ENCODE measurements at regions not wholly inside any gene's neighbourhood (a gene's known extent, or its start where the extent isn't known, plus 50 kb on each side); places are given as distances from the start of the nearest gene placed in this dataset.

DNA sequence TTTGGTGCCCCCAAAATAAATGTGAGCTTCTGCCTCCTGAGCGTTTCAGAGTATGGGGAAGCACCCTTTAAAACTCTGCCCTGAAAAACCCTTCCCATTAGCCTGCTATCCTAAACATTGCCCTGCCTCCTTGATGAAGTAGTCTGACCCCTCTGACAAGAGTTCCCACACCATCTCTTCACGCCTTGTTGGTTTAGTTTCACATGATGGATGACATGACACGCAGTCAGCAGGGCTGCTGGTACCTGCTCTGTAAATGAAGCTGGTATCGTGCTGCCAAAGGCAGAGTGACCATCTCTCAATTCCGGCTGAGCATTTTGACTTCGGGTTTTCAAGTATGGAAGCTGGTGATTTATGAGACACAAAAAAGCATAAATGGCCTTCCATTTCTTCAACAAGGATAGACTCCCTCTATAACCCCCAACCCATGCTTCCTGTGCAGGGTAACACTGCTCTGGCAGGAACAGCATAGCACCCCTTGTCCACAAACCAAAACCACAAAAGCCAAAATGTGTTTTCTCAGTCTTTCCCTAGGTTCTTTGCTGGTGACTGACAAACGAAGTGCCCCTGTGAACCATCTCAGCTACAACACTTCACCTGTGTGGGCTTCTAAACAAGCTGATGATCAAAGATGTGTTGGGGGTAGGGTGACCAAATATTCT is 444.6 kb downstream of the NUF2 start:
- TF ChIP-seq POLR2A (IDR thresholded peaks at IDR 0.05; ENCODE audit: low read depth, low read length) (no peak), POLR2AphosphoS5 (IDR thresholded peaks at IDR 0.05; ENCODE audit: low read depth, low read length) (no peak), TAF1 (IDR thresholded peaks at IDR 0.05; ENCODE audit: borderline replicate concordance, low read depth, low read length) (no peak)
- FAIRE-seq (no peak), DNase-seq (ENCODE audit: insufficient read length) (no peak)

DNA sequence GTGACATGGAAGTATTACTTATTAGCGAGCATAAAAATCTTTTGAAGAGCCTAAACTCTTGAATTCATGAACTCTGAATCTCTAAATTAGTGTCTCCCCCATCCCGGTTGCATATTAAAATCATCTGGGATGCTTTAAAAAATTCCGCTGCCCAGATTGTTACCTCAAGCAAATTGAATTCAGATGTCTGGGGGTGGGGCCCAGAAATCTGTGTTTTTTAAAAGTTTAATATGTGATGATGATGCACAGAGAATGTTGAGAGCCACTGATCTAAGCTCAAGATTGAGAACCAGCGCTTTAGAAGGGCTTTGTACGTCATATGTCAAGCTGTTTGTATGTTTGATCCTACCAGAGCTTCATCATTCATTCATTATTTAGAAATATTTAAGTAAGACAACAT is 446.8 kb downstream of the NUF2 start:
- DNase-seq (ENCODE audit: insufficient read length), result no peak
- FAIRE-seq, result no peak
- TF ChIP-seq POLR2A (IDR thresholded peaks at IDR 0.05; ENCODE audit: low read depth, low read length), result no peak
- no peak for TF ChIP-seq POLR2AphosphoS5 (IDR thresholded peaks at IDR 0.05; ENCODE audit: low read depth, low read length)
- no peak for TF ChIP-seq TAF1 (IDR thresholded peaks at IDR 0.05; ENCODE audit: borderline replicate concordance, low read depth, low read length)

DNA sequence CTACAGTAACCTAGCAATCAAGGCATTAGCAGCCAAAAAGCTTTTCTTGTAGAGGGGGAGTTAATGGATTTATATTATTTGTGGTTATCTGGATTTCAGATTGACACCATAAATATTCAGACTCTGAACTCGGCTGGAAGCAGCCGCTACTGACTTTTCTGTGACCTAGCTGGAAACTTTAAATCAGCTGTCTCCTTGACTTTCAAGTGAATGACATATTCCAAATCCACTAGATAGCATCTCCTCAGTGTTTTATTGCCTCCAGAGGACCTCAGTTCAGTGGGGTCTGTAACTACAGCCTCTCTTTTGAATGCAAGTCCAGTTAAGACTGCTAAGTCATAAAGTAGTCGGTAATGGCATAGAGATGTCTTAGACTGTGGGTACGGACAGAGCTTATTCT is 448.5 kb downstream of the NUF2 start:
- FAIRE-seq (no peak), DNase-seq (ENCODE audit: insufficient read length) (no peak)
- TF ChIP-seq POLR2AphosphoS5 (IDR thresholded peaks at IDR 0.05; ENCODE audit: low read depth, low read length) (no peak), TAF1 (IDR thresholded peaks at IDR 0.05; ENCODE audit: borderline replicate concordance, low read depth, low read length) (no peak), POLR2A (IDR thresholded peaks at IDR 0.05; ENCODE audit: low read depth, low read length) (no peak)

DNA sequence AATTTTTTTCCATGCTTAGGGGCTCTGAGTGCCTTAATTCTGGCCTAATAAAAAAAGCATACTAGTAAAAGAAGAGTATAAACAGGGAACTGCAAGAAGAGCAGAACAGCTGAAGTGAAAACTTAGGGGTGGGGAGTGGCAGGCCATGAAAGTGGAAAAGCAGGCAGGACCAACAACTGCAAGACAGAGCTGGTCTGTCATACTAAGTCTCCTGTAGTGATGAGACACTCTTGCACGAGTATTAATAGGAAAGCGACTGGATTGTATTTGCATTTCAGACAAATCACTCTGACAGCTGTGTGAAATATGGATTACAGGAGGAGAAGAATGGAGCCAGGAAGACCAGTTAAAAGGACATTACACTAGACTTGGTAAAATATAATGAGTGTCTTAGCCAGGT is 449.9 kb downstream of the NUF2 start:
- TF ChIP-seq POLR2AphosphoS5 (IDR thresholded peaks at IDR 0.05; ENCODE audit: low read depth, low read length) (no peak), TAF1 (IDR thresholded peaks at IDR 0.05; ENCODE audit: borderline replicate concordance, low read depth, low read length) (no peak), POLR2A (IDR thresholded peaks at IDR 0.05; ENCODE audit: low read depth, low read length) (no peak)
- DNase-seq (ENCODE audit: insufficient read length), result no peak
- no peak for FAIRE-seq

DNA sequence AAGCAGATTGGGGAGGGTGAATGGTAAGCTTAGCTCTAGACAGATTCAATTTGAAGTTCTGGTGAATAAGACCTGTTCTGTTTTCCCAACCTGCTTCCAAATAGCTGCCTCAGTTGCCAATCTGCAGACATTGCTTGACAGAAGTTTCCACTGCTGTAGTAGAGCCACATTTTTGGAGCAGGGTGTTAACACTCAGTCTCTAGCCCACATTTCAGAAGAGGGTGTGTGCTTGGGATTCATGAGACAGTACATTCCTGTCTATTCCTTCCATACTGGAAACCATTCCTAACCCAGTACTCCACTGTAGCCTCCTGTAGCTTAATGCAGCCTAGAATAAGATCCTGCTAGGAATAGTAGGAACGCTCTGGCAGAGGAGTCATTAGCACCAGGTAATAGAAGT is 450.5 kb downstream of the NUF2 start:
- DNase-seq (ENCODE audit: insufficient read length), result no peak
- FAIRE-seq, result no peak
- TF ChIP-seq POLR2AphosphoS5 (IDR thresholded peaks at IDR 0.05; ENCODE audit: low read depth, low read length) (no peak), POLR2A (IDR thresholded peaks at IDR 0.05; ENCODE audit: low read depth, low read length) (no peak), TAF1 (IDR thresholded peaks at IDR 0.05; ENCODE audit: borderline replicate concordance, low read depth, low read length) (no peak)

DNA sequence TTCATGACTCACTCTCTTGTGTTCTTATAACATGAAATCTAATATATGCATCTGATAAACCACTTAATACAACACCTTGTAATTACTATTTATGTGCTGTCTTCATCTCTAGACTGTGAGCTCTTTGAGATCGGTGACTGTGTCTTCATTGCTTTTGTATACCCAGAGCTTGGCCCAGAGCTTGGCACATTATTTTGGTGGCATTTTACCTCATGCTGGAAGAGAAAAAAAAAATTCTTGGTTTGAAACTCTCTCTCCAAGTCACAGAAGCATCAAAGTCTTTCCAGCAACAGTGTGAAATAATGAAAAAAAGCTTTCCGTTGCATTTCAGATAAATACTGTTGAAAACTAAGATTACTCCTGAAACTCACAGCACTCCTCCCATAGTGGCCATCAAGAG is 451.6 kb downstream of the NUF2 start:
- TF ChIP-seq POLR2AphosphoS5 (IDR thresholded peaks at IDR 0.05; ENCODE audit: low read depth, low read length) (no peak), POLR2A (IDR thresholded peaks at IDR 0.05; ENCODE audit: low read depth, low read length) (no peak), TAF1 (IDR thresholded peaks at IDR 0.05; ENCODE audit: borderline replicate concordance, low read depth, low read length) (no peak)
- DNase-seq (ENCODE audit: insufficient read length) (no peak), FAIRE-seq (no peak)

DNA sequence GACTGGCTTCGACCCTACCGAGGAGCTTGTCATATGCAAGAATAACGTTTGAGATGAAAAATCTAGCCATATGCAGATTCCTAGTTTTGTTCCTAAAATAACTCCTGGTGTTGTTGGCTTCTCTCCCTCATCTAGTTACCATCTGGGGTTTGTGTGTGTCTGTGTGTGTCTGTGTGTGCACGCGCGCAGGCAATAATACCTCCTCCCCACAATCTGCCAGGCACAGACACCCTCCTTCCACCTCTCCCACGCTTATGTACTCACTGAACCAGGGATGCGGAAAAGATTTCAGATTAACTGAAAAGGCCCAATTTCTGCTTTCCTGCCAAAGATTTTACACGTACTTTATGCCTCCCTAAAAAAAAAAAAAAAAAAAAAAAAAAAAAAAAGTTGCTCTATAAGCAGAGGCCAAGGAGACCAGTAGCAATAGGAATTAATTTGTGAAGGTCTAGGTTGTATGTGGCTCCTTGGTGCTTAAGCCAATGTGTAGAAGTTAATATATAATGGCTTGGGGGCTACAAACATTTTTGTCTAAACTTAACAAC is 452.7 kb downstream of the NUF2 start:
- TF ChIP-seq POLR2A (IDR thresholded peaks at IDR 0.05; ENCODE audit: low read depth, low read length) (no peak), TAF1 (IDR thresholded peaks at IDR 0.05; ENCODE audit: borderline replicate concordance, low read depth, low read length) (no peak), POLR2AphosphoS5 (IDR thresholded peaks at IDR 0.05; ENCODE audit: low read depth, low read length) (no peak)
- DNase-seq (ENCODE audit: insufficient read length) (no peak), FAIRE-seq (no peak)

DNA sequence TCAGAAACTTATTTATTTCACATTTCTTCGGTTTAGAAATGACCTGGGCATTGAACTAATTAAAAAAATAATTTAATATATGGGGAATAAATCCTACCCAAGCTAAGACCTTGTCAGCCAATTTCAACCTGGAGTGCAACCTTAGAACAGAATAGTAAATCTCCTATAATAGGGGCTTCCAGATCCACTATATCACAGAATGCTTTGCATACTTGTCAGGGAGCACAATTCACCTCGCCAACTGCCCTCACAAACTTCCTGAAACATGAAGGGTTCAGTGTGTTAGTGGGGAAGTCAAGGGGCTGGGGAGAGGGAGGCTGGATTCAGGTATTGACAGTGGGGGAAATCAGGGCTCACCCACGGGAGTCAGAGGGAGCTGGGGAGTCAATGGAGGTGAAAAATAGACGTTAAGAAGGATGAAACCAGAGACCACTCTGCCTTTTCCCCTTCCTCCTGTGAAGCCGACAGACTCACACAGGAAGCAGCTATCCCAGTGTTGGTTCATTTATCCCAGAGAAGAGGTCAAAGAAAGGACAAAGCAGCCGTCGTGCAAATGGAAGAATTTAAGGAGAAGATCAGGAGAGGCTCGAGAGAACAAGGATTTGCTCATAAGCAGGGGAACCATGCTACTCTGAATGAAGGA is 453.3 kb downstream of the NUF2 start:
- FAIRE-seq (no peak), DNase-seq (ENCODE audit: insufficient read length) (no peak)
- TF ChIP-seq TAF1 (IDR thresholded peaks at IDR 0.05; ENCODE audit: borderline replicate concordance, low read depth, low read length) (no peak), POLR2A (IDR thresholded peaks at IDR 0.05; ENCODE audit: low read depth, low read length) (no peak), POLR2AphosphoS5 (IDR thresholded peaks at IDR 0.05; ENCODE audit: low read depth, low read length) (no peak)

DNA sequence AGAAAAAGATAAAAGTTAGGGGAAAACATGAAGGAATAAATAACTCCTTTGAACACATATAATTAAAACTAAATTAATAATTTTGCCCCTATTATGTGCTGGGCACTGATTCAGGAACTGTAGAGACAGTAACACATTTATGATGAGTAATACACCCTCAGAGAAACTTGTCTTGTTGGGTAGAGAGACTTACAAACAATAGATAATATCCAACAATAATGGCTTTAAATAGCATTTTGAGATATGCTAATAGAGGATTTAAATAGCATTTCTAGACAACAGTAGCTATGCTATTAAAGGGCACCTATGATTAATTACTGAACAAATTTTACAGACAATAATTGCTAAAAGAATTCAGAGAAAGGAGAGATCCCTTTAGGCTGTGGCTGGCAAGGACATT is 455.5 kb downstream of the NUF2 start:
- no peak for FAIRE-seq
- no peak for TF ChIP-seq TAF1 (IDR thresholded peaks at IDR 0.05; ENCODE audit: borderline replicate concordance, low read depth, low read length)
- TF ChIP-seq POLR2AphosphoS5 (IDR thresholded peaks at IDR 0.05; ENCODE audit: low read depth, low read length), result no peak
- no peak for TF ChIP-seq POLR2A (IDR thresholded peaks at IDR 0.05; ENCODE audit: low read depth, low read length)
- DNase-seq (ENCODE audit: insufficient read length), result no peak

DNA sequence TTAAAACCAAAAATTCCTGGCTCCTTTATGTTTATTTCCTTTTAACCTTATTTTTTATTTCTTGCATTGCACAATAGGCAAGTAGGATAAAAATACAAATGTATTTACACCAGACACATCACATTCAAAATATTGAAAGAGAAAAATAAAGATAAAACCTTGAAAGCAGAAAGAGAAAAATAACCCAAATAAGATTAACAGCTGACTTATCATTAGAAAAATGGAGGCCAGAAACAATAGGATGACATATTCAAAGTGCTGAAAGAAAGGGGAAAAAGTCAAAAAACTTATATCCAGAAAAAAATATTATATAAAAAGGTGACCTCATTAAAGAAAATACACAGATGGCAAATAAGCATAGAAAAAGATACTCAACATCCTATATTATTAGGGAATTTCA is 459.4 kb downstream of the NUF2 start:
- FAIRE-seq, result no peak
- DNase-seq (ENCODE audit: insufficient read length), result no peak
- TF ChIP-seq POLR2AphosphoS5 (IDR thresholded peaks at IDR 0.05; ENCODE audit: low read depth, low read length), result no peak
- TF ChIP-seq POLR2A (IDR thresholded peaks at IDR 0.05; ENCODE audit: low read depth, low read length), result no peak
- TF ChIP-seq TAF1 (IDR thresholded peaks at IDR 0.05; ENCODE audit: borderline replicate concordance, low read depth, low read length), result no peak

DNA sequence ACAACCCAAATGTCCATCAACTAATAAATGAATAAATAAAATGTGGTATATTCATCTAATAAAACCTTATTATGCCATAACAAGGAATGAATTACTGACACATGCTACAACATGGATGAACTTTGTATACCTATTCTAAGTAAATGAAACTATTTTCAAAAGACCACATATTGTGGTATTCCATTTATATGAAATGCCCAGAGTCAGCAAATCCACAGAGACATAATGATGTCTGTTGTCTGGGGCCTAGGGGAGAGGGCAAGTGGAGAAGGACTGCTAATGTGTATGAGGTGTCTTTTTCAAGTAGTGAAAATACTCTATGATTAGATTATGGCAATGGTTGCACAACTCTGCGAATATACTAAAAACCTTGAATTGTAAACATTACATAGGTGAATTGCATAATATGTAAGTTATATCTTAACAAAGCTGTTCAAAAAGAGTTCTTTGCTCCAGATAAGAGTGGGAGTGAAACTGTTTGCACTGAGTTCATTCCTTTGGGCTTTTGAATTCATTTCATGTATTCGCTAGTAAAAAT is 464.2 kb downstream of the NUF2 start:
- FAIRE-seq, result no peak
- DNase-seq (ENCODE audit: insufficient read length), result no peak
- TF ChIP-seq TAF1 (IDR thresholded peaks at IDR 0.05; ENCODE audit: borderline replicate concordance, low read depth, low read length) (no peak), POLR2AphosphoS5 (IDR thresholded peaks at IDR 0.05; ENCODE audit: low read depth, low read length) (no peak)

DNA sequence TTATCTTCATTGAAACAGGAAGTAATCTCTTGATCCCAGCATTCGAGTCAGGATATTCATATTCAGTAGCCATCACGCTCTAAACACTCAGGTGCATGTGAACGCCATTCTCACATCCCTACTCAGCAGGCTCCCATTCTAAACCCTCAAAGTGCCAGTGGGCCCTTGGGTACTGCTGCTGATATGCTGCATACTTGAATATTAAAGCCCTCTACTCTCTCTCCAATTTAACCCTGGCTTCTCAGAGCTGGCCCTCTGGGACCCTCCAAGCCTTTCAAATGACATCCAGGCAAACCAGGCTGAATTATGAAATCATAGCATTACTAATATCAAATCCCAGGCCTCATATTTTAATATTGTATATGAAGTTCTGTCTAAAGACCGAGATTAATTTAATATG is 468.2 kb downstream of the NUF2 start:
- DNase-seq (ENCODE audit: insufficient read length), result no peak
- FAIRE-seq, result no peak
- no peak for TF ChIP-seq POLR2A (IDR thresholded peaks at IDR 0.05; ENCODE audit: low read depth, low read length)
- TF ChIP-seq TAF1 (IDR thresholded peaks at IDR 0.05; ENCODE audit: borderline replicate concordance, low read depth, low read length), result no peak
- no peak for TF ChIP-seq POLR2AphosphoS5 (IDR thresholded peaks at IDR 0.05; ENCODE audit: low read depth, low read length)

Data from GM12892 (cell line).